CD4-positive, alpha-beta memory T cell (primary cell): ENCODE measurements at regions not wholly inside any gene's neighbourhood (a gene's known extent, or its start where the extent isn't known, plus 50 kb on each side); places are given as distances from the start of the nearest gene placed in this dataset.

Experiments used
- CTCF ChIA-PET: fragments of 350-600 bp; sonication (Branson Sonifier 250); formaldehyde crosslinking; loops from one replicate; lab custom pipeline; 2021; ENCODE audit warnings: inconsistent platforms; ENCODE audit not compliant: partially characterized antibody; lab: Charles Lee
- POLR2A ChIA-PET: fragments of 350-600 bp; sonication (Branson Sonifier 250); formaldehyde crosslinking; loops from one replicate; lab custom pipeline; 2021; ENCODE audit not compliant: partially characterized antibody; lab: Charles Lee
- DNase-seq, 5 donors: peaks; one replicate each; pipeline versions ENCODE4 v3.0.0 to v3.0.0-alpha.2; 2020 to 2022; ENCODE audit warnings: mixed read lengths in 1 of 5
- H3K27ac ChIP-seq: one replicate; pipeline ENCODE4 v1.7.0; 2013; ENCODE audit warnings: low read depth, low read length
- H3K27me3 ChIP-seq: 2 replicates; pipeline ENCODE4 v1.7.0; 2013; ENCODE audit warnings: mild to moderate bottlenecking, low read length, moderate library complexity; ENCODE audit not compliant: insufficient read depth
- H3K36me3 ChIP-seq: 2 replicates; pipeline ENCODE4 v1.7.0; 2013; ENCODE audit warnings: mild to moderate bottlenecking, low read length, moderate library complexity; ENCODE audit not compliant: insufficient read depth
- H3K4me1 ChIP-seq: 2 replicates; pipeline ENCODE4 v1.7.0; 2013; ENCODE audit warnings: mild to moderate bottlenecking, low read length, moderate library complexity; ENCODE audit not compliant: insufficient read depth
- H3K4me3 ChIP-seq, 2 donors: one replicate each; pipeline ENCODE4 v1.7.0; 2013; ENCODE audit warnings: low read length in 2 of 2, mild to moderate bottlenecking in 1 of 2
- H3K9me3 ChIP-seq, 2 donors: one replicate each; pipeline ENCODE4 v1.7.0; 2013; ENCODE audit warnings: low read length in 2 of 2, control low read depth in 1 of 2; ENCODE audit not compliant: control insufficient read depth in 1 of 2
- H3K27ac Mint-ChIP-seq, 7 donors: one replicate each; pipeline ENCODE4 v1.8.0; 2020 to 2021; ENCODE audit warnings: mixed read lengths in 7 of 7, mild to moderate bottlenecking in 6 of 7, inconsistent platforms in 3 of 7, moderate library complexity in 3 of 7
- H3K27me3 Mint-ChIP-seq, 2 donors: one replicate each; pipeline ENCODE4 v1.8.0; 2020 to 2021; ENCODE audit warnings: mixed read lengths in 2 of 2
- H3K36me3 Mint-ChIP-seq, 2 donors: one replicate each; pipeline ENCODE4 v1.8.0; 2020 to 2021; ENCODE audit warnings: mixed read lengths in 2 of 2, inconsistent platforms in 1 of 2, mild to moderate bottlenecking in 1 of 2
- H3K4me1 Mint-ChIP-seq, 4 donors: one replicate each; pipeline ENCODE4 v1.8.0; 2020 to 2021; ENCODE audit warnings: mixed read lengths in 4 of 4, mild to moderate bottlenecking in 1 of 4
- H3K4me3 Mint-ChIP-seq, 8 donors: one replicate each; pipeline ENCODE4 v1.8.0; 2020 to 2021; ENCODE audit warnings: mixed read lengths in 8 of 8, mild to moderate bottlenecking in 7 of 8, moderate library complexity in 6 of 8, inconsistent platforms in 3 of 8
- H3K9me3 Mint-ChIP-seq, 8 donors: one replicate each; pipeline ENCODE4 v1.8.0; 2020 to 2021; ENCODE audit warnings: mixed read lengths in 8 of 8, mild to moderate bottlenecking in 5 of 8, inconsistent platforms in 3 of 8, moderate library complexity in 1 of 8
- intact Hi-C: fragments of 100-400 bp; cut with micrococcal nuclease; formaldehyde crosslinking; loops from one replicate; pipeline ENCODE4 v1.15.1; 2023

DNA sequence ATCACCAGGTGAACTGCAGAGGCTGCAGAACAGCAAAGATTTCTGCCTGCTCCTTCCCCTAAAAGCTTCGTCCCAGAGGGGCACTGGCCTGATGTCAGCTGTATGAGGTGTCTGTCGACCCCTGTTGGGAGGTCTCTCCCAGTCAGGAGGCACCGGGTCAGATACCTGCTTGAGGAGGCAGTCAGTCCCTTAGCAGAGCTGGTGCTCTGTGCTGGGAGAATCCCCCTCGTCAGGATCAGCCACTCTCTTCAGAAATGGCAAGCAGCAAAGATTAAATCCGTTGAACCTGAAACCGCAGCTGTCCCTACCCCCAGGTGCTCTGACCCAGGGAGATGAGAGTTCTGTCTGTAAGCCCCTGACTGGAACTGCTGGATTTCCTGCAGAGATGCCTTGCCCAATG, 1166.3 kb upstream of the ADGRL3 start:
- H3K4me3 ChIP-seq = no peak overlapping the region
- Mint-ChIP-seq H3K9me3 (peaks cover 0 to 16% (median 3%) of the 10 kb centered on the region in 8 donors), H3K4me3 (no peak overlapping the region), H3K36me3 (no peaks in the 10 kb centered on the region), H3K27ac (no peak overlapping the region), H3K27me3 (no peaks in the 10 kb centered on the region), H3K4me1 (no peaks in the 10 kb centered on the region)
- H3K27me3 ChIP-seq = no peaks in the 10 kb centered on the region
- intact Hi-C loops = no loop called here
- ChIA-PET POLR2A (no interaction called here), CTCF (no interaction called here)
- no peak for DNase-seq
- peaks cover 0 to 8% of the 10 kb centered on the region in 2 donors for H3K9me3 ChIP-seq
- H3K27ac ChIP-seq = no peak overlapping the region
- H3K36me3 ChIP-seq = no peaks in the 10 kb centered on the region
- no peaks in the 10 kb centered on the region for H3K4me1 ChIP-seq

DNA sequence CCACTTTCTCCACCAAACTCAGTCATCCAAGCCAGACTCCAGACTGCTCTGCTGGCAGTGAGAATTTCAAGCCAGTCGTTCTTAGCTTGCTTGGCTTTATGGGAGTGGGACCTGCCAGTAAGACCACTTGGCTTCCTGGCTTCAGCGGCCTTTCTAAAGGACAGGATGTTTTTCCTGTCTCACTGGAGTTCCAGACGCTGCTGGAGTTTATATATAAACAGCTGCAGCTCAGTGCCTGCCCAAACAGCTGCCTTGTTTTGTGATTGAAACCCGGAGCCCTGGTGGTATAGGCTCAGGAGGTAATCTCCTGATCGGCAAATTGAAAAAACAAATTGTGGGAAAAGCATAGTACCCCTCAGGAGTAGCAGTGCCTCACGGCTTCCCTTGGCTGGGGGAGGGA, 1165.8 kb upstream of the ADGRL3 start:
- Histone ChIP-seq H3K27me3 (no peaks in the 10 kb centered on the region), H3K36me3 (no peaks in the 10 kb centered on the region), H3K4me3 (no peak overlapping the region), H3K4me1 (no peaks in the 10 kb centered on the region), H3K9me3 (peaks cover 0 to 8% of the 10 kb centered on the region in 2 donors), H3K27ac (no peak overlapping the region)
- H3K4me1 Mint-ChIP-seq = no peaks in the 10 kb centered on the region
- no peak overlapping the region for H3K4me3 Mint-ChIP-seq
- DNase-seq = peak in 1 of 5 donors; percentile 38
- no peaks in the 10 kb centered on the region for H3K36me3 Mint-ChIP-seq
- H3K27ac Mint-ChIP-seq = no peak overlapping the region
- POLR2A ChIA-PET = no interaction called here
- H3K9me3 Mint-ChIP-seq = peaks cover 0 to 12% (median 4%) of the 10 kb centered on the region in 8 donors
- intact Hi-C loops = no loop called here
- CTCF ChIA-PET = no interaction called here
- no peaks in the 10 kb centered on the region for H3K27me3 Mint-ChIP-seq

DNA sequence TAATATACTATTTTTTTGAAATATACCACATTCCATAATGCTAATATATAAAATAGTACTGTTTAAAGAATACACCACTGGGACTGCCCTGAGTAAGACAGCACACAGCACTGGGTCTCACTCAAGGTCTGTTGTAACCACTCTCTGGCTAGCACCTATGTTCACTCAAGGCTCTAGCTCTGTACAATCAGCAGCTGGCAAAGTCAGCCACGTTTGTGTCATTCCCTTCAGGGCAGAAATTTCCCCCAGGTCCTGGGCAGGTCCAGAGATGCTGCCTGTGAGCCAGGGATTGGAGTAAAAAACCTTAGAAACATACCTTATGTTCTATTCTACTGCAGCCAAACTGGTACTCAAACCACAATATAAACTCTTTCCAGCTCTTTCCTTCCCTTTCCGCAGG, 1160.2 kb upstream of the ADGRL3 start:
- H3K27ac Mint-ChIP-seq = no peak overlapping the region
- Histone ChIP-seq H3K4me3 (no peak overlapping the region), H3K36me3 (no peaks in the 10 kb centered on the region), H3K27ac (no peak overlapping the region), H3K4me1 (no peaks in the 10 kb centered on the region), H3K9me3 (no peaks in the 10 kb centered on the region), H3K27me3 (no peaks in the 10 kb centered on the region)
- POLR2A ChIA-PET = no interaction called here
- no peaks in the 10 kb centered on the region for H3K36me3 Mint-ChIP-seq
- intact Hi-C loops = no loop called here
- CTCF ChIA-PET = no interaction called here
- H3K4me1 Mint-ChIP-seq = no peaks in the 10 kb centered on the region
- DNase-seq = no peak
- no peaks in the 10 kb centered on the region for H3K27me3 Mint-ChIP-seq
- H3K9me3 Mint-ChIP-seq = peaks cover 0 to 22% (median 12%) of the 10 kb centered on the region in 8 donors
- H3K4me3 Mint-ChIP-seq = no peak overlapping the region

DNA sequence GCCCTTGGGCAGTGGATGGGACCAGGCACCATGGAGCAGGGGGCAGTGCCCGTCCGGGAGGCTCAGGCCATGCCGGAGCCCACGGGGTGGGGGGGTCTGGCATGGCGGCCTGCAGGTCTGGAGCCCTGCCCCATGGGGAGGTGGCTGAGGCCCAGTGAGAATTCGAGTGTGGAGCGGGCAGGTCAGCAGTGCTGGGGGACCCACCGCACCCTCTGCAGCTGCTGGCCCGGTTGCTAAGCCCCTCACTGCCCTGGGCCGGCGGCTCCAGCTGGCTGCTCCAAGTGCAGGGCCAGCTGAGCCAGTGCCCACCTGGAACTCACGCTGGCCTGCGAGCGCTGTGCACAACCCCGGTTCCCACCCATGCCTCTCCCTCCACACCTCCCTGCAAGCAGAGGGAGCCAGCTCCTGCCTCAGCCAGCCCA, 1157.9 kb upstream of the ADGRL3 start:
- CTCF ChIA-PET = no interaction called here
- POLR2A ChIA-PET = no interaction called here

DNA sequence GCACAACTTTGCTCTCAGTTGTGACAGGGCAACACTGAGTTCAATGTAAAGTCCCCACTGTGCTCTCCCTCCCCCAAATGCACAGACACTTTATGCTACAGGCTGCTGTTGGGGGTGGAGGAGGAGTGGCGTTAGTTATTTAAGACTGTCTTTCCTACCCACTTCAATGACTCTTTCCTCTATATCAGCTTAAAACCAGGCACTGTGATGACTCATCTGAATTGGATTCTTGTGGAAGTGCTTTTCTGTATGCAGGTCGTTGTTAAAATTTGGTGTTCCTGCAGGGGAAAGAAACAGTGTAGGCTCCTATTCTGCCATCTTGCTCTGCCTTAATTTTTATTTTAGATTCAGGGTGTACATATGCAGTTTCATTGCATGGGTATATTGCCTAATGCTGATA, 1157.2 kb upstream of the ADGRL3 start:
- CTCF ChIA-PET = no interaction called here
- Mint-ChIP-seq H3K27ac (no peak overlapping the region), H3K27me3 (no peaks in the 10 kb centered on the region), H3K36me3 (no peaks in the 10 kb centered on the region), H3K9me3 (peaks cover 0 to 17% (median 12%) of the 10 kb centered on the region in 8 donors), H3K4me3 (no peak overlapping the region), H3K4me1 (no peaks in the 10 kb centered on the region)
- intact Hi-C loops = no loop called here
- Histone ChIP-seq H3K9me3 (no peaks in the 10 kb centered on the region), H3K4me3 (no peak overlapping the region), H3K27me3 (no peaks in the 10 kb centered on the region), H3K4me1 (no peaks in the 10 kb centered on the region), H3K36me3 (no peaks in the 10 kb centered on the region), H3K27ac (no peak overlapping the region)
- DNase-seq = no peak
- POLR2A ChIA-PET = no interaction called here

More for the DNA sequence above, 1157.9 kb upstream of the ADGRL3 start:
- Mint-ChIP-seq H3K36me3 (no peaks in the 10 kb centered on the region), H3K4me1 (no peaks in the 10 kb centered on the region), H3K27me3 (no peaks in the 10 kb centered on the region), H3K4me3 (no peak overlapping the region), H3K9me3 (peaks cover 0 to 16% (median 12%) of the 10 kb centered on the region in 8 donors), H3K27ac (no peak overlapping the region)
- intact Hi-C loops = no loop called here
- no peak for DNase-seq
- H3K27ac ChIP-seq = no peak overlapping the region
- H3K27me3 ChIP-seq = no peaks in the 10 kb centered on the region
- H3K9me3 ChIP-seq = no peaks in the 10 kb centered on the region
- no peaks in the 10 kb centered on the region for H3K4me1 ChIP-seq
- no peak overlapping the region for H3K4me3 ChIP-seq
- no peaks in the 10 kb centered on the region for H3K36me3 ChIP-seq

DNA sequence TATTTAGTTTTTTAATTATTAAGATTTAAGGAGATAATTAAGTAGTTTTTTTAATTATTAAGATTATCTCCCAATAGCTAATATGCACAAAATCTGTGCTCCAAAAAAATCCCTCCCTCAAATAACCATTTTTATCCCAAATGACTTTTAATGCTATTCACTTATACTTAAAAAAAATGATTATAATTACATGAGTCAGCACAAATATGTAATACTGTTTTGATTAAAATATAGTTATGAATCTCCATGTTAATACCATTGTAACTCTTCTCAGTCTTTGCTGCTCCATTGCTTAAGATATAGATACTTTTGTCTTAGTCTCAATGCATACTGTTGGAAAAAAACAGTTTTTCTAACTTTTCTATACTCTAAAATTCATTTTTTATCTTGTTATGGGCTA, 1121.1 kb upstream of the ADGRL3 start:
- Histone ChIP-seq H3K4me1 (no peaks in the 10 kb centered on the region), H3K27ac (no peak overlapping the region), H3K9me3 (peaks cover 0 to 3% of the 10 kb centered on the region in 2 donors), H3K36me3 (no peaks in the 10 kb centered on the region), H3K27me3 (no peaks in the 10 kb centered on the region), H3K4me3 (no peak overlapping the region)
- intact Hi-C loops = no loop called here
- Mint-ChIP-seq H3K4me1 (no peaks in the 10 kb centered on the region), H3K27ac (no peak overlapping the region), H3K4me3 (no peak overlapping the region), H3K36me3 (no peaks in the 10 kb centered on the region), H3K9me3 (peaks cover 4 to 26% (median 11%) of the 10 kb centered on the region in 8 donors), H3K27me3 (no peaks in the 10 kb centered on the region)
- ChIA-PET POLR2A (no interaction called here), CTCF (no interaction called here)
- no peak for DNase-seq

DNA sequence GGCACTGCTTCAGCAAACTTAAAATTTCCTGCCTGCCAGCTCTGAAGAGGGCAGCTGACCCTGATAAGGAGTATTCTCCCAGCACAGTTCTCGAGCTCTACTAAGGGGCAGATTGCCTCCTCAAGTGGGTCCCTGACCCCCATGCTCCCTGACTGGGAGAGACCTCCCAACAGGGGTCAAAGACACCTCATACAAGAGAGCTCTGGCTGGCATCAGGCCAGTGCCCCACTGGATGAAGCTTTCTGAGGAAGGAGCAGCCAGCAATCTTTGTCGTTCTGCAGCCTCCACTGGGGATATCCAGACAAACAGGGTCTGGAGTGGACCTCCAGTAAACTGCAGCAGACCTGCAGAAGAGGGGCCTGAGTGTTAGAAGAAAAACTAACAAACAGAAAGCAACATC, 1118.3 kb upstream of the ADGRL3 start:
- Mint-ChIP-seq H3K27ac (no peak overlapping the region), H3K4me1 (no peaks in the 10 kb centered on the region), H3K27me3 (no peaks in the 10 kb centered on the region), H3K9me3 (peaks cover 4 to 33% (median 18%) of the 10 kb centered on the region in 8 donors), H3K4me3 (no peak overlapping the region), H3K36me3 (no peaks in the 10 kb centered on the region)
- H3K4me3 ChIP-seq = no peak overlapping the region
- no peak for DNase-seq
- H3K9me3 ChIP-seq = peaks cover 0 to 3% of the 10 kb centered on the region in 2 donors
- CTCF ChIA-PET = no interaction called here
- no peak overlapping the region for H3K27ac ChIP-seq
- no peaks in the 10 kb centered on the region for H3K4me1 ChIP-seq
- H3K27me3 ChIP-seq = no peaks in the 10 kb centered on the region
- intact Hi-C loops = no loop called here
- no peaks in the 10 kb centered on the region for H3K36me3 ChIP-seq
- POLR2A ChIA-PET = no interaction called here
